Brain pericyte (primary cell): ENCODE measurements at regions not wholly inside any gene's neighbourhood (a gene's known extent, or its start where the extent isn't known, plus 50 kb on each side); places are given as distances from the start of the nearest gene placed in this dataset.

ENCODE experiments used
- DNase-seq: peaks from one replicate; pipeline ENCODE4 v3.0.0-alpha.2; 2012; ENCODE audit warnings: low read depth, low spot score

DNA sequence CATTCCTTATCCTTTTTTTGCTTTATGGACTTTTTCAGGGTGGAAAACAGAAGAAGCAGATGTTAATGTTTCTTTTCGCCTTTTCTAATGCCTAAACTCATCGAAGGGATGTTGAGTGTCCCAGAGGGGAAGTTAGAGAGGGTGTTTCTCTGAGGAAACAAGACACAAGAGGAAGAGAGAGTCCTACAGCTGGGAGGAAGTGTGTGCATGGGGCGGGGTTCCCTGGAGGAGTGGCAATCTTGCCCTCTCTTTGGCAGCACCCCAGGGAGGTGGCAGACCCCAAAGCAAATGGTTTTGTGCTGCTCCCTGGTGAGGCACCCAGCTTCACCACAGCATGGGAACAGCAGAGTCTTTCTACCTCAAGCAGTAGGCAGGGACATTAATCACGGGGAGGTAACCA, 377.6 kb downstream of the RND3 start:
- no peak for DNase-seq

DNA sequence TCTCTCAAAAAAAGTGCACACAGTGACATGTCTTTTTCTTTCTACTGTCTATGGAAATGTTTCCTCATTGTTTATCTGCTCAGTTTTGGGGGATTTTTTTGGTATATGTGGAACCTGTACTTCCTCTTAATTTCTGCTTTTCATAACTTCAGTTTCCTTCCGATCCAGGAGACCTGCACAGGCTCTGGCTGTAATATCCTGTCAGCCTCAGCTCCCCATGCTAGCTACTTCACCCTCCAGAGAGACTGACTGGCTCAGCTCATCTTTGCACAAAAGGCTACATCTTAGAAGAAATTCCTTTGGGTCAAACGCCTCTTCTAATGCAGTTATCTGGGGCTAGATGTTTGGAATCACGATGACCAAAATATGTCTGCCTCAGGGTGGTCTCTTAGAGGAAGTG, 378.4 kb downstream of the RND3 start:
- DNase-seq: no peak

DNA sequence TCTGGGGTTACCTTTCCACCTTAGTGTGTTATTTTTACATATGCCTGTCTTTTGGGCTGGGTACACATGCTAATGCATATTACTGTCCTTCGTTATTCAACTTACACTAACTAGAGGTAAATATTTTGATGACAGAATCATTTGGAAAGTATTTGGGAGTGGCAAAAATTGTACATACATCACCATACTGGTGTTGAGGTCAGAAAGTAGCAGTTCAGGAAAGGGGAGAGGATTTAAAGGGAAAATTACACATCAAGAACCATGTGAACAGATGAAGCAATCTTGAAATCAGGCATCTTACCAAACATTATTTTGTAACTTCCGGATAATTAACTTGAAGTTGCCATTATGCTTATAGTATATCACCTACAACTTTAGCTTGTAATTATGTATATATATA, 379.7 kb downstream of the RND3 start:
- DNase-seq: no peak

DNA sequence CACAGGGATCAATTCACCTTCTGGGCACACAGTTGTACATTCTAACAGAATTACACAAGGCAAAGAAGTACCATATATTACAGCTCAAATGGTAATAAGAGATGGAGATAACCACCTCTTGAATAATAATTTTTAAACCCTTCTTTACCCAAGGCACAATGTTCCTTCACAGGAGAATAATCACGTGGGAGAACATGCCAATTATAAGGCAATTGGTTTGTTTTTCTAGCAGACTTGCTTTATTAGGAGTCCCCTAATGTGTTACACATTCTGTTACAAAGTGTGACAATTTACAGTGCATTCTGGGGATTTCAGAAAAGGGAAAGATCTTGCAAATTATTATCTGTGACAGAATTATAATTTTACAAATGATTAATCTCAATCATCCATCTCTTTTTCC, 380.3 kb downstream of the RND3 start:
- no peak for DNase-seq

DNA sequence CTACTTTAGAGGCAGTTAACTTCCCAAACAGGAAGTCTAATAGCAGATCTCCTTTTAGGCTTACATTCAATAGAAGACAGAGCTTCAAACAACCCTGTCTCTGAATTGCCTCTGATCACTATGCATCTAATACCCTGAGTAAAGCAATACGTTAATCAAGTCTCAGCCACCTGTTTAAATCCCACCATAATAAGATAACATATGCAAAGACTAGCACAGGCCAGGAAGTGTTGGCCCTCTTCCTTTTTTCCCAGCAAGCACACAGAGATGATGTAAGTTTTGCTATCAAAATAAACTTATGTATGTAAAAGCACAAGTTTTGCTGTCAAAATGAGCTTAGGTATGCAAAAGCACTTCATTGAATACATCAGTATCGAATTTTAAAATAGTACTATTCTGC, 385.5 kb downstream of the RND3 start:
- no peak for DNase-seq

DNA sequence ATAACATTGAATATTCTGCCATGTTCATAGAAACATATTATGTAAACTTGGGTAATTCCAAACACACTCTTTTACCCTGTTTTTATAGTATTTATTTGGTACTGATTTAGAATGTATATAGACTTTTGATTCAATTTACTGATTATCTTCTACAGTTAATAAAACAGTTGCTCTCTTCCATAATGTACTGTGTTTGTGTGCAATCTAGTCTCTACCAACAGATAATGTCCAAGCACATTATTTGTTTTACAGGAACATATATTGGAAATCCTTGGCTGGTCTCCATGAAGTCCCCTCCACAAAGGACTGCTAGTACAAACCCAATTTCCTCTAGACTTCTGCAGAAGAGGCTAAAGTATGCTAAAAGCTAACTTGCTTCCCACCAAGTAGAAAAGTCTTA, 386.6 kb downstream of the RND3 start:
- no peak for DNase-seq

DNA sequence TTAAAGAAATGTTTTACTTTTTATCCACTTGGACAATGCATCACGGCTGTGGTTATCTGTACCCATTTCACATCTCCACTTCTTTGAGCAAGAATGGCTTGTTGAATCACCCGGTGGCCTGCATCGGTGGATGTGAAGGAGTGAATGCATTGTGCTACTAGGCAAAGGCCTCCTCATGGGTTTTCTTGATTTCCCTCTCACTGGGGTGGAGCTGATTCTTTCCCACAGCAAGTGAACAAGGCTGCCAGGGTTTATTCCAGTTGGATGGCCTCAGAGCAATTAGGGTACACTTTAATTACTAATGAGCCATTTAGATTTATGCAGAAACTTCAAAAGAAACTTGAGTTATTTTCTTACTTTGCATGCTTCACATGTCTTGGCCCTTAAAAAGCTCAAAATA, 387.1 kb downstream of the RND3 start:
- no peak for DNase-seq

DNA sequence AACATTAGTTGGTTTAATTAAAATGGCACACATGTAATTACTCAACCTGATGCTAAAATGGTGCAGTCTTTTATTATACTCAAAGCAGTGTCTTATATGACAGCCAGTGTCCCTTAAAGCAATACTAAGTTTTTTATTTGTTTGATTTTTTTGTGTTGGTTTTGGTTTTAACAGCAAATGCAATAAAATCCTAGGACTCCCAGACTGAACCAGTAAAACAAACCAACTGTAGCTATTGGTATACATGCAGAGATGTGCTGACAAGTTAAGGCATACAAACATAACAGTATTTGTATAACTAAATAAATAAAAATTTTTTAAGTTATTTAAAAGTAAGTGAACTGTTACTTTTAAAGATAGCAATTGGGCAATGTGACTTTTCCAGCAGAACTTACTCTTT, 387.7 kb downstream of the RND3 start:
- no peak for DNase-seq

DNA sequence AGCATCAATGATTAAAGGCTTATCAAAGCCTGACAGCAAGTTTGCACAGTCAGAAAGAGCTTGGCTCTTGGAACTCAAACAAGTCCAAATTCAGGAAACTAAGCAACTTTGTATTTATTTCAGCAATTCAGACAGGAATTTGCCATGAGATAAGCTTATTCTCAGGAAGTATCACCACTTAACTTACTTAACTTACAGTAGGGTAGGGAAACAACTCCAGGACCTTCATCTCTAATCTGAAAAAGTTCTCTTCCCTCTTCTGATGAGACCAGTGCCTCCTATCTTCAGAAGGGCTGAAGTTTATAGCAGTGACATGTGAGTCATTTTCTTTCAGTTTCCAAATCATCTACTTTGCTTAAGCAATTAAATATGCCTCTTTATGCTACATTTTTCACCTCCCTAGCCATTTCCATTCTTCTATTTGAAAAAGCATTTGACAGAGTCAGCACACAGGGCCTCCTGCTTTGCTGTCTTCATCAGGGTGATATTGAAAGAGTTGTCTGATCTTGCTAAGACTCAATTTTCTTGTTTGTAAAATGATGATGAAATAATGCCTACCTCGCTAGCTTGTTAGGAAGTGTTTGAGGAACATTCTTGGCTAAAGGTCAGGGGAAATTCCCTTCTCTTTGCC, 389.5 kb downstream of the RND3 start:
- DNase-seq: no peak

DNA sequence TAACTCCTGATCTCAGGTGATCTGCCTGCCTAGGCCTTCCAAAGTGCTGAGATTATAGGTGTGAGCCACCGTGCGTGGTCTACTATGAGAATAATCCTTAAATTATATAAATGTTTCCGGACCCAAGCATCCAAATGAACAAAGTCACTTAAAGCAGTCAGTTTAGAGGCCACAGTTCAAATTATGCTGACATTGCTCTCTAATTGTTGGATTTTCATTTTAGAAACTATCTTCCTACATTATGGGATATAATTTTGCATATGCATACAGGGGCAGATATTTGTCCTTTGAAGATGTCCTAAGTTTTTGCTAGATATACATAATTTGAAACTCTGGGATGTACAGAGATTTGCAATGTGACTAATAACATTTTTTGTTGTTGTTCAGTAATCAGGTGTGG, 390.1 kb downstream of the RND3 start:
- DNase-seq: no peak

DNA sequence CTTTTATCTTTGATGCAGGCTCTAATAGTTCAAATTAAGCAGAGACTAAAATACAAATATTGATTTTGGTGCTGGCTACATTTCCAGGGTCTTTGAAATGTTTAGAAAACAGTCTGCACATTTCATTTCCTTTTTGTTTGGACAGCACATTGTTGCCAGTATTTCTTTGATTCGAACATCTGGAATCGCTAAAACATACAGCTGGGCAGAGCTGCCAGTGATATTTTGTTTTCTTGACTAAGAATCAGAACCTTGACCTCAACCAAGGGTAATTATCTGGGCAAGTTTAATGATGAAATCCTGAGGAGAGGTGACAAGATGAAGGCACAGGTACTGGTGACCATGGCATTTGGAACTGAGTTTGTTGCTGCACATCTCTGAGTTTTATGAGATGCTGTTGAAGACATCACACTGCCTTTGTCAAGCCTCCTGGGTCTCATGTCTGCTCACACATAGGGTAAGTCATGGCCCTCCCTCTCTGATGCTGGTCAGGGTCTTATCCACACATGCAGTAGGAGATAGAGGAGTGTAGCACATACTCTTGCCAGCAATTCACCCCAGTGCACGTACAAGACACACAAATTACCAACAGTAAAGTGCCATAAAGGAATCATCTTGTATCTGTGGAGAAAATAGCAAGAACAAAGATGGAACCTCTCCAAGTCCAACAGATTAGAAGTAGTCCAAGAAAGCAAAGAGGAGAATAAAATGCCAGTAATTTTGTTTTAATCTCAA, 391.9 kb downstream of the RND3 start:
- DNase-seq: peak; percentile 33

DNA sequence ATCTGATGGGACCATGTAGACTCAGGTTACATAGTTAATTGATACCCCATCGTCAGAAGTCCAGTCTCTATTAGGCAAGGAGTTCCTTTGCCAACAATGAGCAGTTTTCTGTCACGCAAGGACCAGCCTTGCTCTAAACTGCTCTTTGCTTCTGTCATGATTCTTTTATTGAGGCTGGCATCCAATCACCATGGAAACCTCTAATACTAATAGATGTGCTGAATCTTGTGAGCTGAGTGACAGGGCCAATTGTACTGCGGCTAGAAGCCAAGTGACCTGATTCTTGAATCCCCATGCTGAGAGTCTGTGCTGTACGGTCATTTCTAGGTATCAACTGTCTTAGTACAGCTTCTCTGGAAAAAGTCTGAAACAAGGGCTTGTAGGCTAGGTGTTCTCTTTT, 395.6 kb downstream of the RND3 start:
- DNase-seq: no peak

DNA sequence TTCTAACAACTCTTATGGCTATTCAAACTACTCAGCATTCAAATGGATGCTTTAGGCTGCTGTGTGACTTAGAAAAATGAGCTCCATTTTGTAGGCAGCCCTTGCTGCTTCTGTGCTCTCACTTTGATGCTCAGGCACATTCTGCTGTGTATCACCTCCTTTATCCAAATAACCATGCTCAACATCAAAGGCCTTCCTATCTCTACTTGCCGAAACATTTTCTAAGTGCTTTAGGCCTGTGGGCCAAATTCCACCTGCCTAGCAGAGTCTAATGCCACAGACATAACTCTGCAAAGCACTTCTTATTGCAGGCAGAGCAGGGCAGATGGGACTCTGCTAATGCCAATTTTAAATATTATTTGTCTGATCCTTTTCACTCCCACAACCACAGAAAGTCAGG, 397.4 kb downstream of the RND3 start:
- no peak for DNase-seq

DNA sequence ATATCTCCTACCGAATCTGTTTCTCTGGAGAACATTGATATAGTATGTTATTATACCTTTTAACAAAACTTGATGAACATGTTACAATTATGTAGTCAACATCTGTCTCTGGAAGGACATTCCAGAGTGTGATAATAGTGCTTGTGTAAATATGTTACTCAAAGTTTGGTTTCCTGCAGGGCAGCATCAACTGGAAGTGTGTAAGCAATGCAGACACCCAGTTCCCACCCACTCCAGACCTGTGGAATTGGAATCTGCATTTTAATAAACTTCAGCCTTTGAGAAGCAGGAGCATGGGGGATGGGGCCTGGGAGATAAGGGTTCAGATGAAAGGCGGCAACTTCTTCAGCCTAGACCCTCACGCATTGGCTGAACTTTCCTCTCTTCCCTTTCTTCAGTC, 398.9 kb downstream of the RND3 start:
- DNase-seq: no peak

DNA sequence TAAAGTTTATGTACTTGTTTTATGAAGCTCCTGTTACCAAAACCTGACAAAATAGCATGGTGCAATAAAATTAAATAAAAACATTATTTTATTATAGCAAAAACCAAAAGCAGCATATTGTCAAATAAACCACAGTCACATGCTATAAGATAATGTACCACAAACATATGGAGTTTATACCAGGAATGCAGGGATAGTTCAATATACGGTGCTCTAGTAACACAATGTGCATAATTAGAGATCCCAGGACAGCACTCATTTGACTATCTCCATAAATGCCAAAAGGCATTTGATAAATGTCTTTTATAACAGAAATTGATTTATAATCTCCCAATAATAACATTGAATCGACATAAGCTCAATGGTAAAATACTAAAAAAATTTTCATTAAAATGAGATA, 402.0 kb downstream of the RND3 start:
- DNase-seq: no peak

DNA sequence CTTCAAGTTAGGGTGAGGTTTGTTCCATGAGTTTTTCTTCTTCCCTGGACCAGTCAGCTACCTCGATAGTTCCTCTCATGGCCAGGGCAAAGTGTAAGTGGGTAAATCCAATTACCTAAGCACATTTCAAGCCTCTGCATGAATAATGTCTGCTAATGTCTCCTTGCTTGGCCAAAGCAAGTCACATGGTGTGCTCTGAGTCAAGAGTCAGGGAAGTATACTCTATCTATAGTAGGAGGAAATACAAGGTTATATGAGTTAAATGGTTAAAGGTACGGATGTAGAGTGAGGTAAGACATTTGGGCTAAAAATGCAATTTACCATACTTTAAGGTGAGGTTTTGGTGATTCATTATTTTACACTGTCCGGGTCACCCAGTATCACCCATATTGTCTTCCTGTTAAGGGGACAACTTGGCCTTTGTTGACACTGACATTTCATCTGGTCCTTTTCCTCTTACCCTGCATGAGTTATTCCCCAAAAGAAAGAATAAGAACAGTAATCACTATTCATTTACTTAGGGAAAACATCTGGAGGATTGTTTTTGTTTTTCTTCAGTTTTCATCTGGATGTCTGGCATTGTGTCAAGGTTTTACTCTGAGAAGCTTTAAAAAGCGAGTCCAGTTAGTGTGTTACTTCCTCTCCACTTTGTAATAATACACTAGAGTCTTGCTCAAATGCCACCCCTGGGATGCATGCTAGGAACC, 405.5 kb downstream of the RND3 start:
- no peak for DNase-seq

DNA sequence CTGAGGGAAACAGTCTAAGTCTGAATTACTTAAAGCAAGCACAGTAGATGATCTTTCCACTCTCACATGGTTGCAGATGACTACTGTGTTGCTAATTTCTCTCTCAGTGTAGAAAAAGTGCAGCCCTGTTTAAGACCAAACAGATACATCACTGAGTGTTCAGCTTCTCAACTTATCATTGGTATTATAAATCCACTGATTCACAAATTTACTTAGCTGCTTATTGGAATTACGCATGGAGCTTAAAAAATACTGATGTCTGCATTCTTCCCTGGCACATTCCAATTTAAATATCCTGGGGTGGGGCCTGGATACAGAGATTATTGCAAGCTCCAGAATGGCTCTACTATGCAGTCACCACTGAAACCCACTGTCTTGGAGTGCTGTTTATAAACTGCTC, 411.2 kb downstream of the RND3 start:
- DNase-seq: no peak

DNA sequence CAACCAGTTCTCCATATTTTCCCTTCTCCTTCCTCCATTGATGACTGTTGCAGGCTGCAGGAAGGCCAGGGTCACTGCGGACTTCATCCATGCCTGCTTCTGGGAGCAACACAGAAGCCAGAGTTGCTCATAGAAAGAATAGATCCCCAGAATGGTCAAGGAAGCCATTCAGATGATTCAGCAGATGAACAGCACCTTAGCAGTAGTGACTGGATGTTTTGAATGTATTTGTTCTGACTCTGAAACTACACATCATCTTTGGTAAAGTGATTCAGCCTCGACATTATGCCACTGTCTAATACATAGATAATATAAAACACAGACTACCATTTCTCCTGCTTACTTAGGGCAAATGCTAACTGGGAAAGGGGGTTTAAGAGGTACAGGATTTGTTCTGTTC, 411.6 kb downstream of the RND3 start:
- no peak for DNase-seq

DNA sequence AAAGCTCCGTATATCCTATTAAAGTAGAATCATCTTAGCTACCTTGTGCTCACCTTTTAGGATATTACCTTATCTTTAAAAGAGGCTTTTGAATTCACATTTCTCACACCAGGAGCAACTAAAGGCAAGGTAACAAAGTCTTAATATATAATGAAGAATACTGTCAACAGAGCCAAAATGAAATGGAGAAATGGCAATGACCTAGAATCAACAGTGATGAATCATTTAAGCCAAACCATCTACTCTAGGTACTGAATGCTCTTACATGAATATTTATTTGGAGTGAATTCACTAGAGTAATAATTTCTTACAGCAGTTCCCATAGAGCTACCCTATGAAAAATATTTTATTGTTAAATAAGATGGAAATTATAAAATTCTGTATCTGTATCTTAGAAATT, 421.0 kb downstream of the RND3 start:
- DNase-seq: no peak

DNA sequence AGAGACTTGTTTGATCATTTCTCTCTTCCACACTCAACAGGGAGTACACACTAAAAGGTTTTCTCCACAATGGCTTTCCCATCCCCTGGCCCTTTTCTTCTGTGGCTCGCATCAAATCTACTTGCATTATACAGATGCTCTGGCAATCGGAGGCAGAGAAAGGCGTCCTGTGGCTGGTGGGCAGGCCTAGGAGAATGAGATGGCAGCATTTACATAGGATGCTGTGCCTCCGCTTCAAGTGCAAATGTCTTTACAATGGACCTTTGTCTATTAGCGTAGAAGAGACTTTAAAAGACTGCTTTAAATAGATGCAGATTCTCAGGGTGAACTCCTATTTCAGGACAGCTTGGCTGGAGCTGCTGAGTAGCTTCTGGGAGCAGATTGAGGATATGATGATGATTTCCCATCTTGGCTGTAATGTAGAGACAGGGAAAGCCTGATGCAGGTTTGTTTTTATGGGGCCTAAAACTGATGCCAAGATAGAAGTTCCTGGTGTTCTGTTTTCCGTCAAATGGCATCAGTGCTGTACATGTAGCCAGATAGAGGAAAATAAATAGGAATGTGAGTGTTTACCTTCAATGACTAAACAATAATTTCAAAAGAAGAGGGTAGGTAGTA, 423.4 kb downstream of the RND3 start:
- DNase-seq: no peak

DNA sequence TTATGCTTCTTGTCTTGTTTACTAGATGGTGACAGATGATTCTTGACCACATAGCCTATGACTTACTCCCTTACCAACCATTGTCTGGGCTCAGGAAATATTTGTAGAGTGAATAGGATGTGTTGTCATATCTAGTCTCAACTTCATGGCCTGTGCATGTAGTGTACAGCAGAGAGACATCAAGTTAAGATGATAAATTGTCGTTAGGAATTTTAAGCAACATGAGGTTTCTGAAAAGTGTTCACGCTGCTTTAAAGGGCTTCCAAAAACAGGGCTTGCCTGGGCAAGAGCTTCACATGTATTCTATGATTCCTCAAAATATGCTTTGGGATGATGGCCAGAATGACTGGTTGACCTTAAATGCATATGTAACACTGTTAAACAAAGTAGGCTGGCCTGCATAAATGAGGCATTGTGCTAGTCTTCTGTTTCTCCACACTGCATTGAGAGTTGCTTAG, 424.0 kb downstream of the RND3 start:
- DNase-seq: no peak

DNA sequence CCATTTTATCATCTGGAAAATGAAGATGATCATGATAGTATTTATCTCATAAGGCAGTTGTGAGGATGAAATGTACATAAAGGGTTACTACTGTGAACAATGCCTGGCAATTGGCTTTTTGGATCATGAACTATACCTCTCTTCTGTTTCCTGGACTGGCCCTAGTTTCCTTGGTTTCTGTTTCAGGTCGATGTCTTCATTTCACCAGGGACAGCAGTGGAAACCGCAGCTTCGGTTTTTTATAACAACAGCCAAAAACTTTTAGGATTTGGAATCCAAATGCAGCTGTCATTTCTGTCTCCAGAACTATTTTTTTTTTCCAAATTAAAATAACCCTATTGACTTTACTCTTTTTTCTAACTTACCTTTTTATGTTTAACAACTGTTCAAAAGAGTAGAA, 425.1 kb downstream of the RND3 start:
- DNase-seq: no peak

DNA sequence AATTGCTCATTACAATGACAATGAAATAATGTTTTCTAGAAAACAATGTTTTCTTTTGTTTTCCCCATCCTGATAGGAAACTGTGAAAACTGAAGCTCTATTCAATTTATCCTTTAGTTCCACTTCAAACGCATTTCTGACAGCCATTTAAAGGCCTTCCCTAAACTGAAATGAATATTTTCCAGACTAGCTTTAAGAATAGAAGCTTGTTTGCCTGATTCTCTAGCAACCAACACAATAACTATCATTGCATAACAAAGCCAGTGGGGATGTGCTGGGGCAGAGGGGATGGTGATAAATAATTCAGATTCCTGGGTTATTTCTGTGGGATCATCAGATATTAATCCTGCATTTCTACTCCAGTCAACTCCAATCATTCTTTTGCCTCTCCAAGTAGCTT, 427.1 kb downstream of the RND3 start:
- DNase-seq: no peak
